ENCODE measurements at regions not wholly inside any gene's neighbourhood (a gene's known extent, or its start where the extent isn't known, plus 50 kb on each side); places are given as distances from the start of the nearest gene placed in this dataset.

- no peak for DNase-seq
- no peak for TF ChIP-seq CTCF (IDR thresholded peaks at IDR 0.05)
- H3K36me3 Mint-ChIP-seq (ENCODE audit: low read depth), result no peaks in the 10 kb centered on the region
- no peaks in the 10 kb centered on the region for H3K9me3 Mint-ChIP-seq
- H3K27me3 Mint-ChIP-seq (ENCODE audit: insufficient read depth), result peaks cover 3% of the 10 kb centered on the region
- H3K27ac Mint-ChIP-seq, result no peak overlapping the region
- H3K4me1 Mint-ChIP-seq (ENCODE audit: low read depth), result peaks cover 19% of the 10 kb centered on the region
- H3K4me3 Mint-ChIP-seq, result no peak overlapping the region
These were observed 51.5 kb upstream of the NLK start for GRCh38 chr17:27990979-27991378.

GRCh38 chr17:27991462-27991993 lies 50.9 kb upstream of the NLK start:
- H3K4me3 Mint-ChIP-seq, result no peak overlapping the region
- no peaks in the 10 kb centered on the region for H3K36me3 Mint-ChIP-seq (ENCODE audit: low read depth)
- peaks cover 20% of the 10 kb centered on the region for H3K4me1 Mint-ChIP-seq (ENCODE audit: low read depth)
- H3K9me3 Mint-ChIP-seq, result no peaks in the 10 kb centered on the region
- no peak for DNase-seq
- no peak for TF ChIP-seq CTCF (IDR thresholded peaks at IDR 0.05)
- H3K27ac Mint-ChIP-seq, result no peak overlapping the region
- H3K27me3 Mint-ChIP-seq (ENCODE audit: insufficient read depth), result peaks cover 3% of the 10 kb centered on the region

Measured in HFFc6 (cell line).